ENCODE measurements at regions not wholly inside any gene's neighbourhood (a gene's known extent, or its start where the extent isn't known, plus 50 kb on each side); places are given as distances from the start of the nearest gene placed in this dataset.

DNA sequence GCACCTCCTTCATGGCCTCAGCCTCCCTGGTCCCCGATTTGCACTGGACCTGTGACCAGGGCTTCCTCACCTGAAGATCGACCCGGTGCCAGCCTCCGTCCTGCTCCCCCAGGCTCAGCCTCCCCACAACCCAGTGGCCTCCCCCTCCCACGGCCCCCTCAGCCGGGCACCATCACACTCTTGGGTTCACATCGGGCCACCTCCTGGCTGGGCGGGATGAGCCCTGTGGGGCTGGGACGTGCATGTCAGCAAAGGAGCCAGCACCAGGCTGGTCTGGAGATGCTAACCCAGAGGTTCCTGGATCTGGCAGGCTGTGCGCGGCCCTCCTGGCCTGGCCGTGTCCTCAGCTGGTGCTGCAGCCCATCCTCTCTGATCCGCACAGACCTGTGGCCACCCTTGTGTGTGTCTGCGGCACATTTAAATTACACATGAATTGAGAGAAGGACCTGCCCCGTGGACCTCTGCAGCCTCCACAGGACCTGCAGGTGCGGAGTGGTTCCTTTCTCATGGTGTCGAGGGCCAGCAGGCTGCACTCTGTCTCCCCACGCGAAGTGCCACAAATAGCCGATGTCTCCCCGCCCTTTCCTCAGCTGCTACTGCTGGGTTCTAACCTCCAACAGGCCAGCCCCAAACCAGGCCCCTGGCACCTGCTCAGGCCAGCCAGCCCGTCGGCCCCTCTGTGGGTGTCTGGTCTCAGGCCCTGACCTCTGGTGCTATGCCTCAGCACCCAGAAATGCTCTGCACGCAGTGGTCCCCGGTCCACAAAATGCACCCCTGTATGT is 237.5 kb downstream of the ERMARD start:
- Histone ChIP-seq H3K23ac (ENCODE audit: insufficient read length) (no peak overlapping the region), H3K56ac (replicated peaks; ENCODE audit: insufficient read length, low read depth, low read length) (peak overlapping the region; percentile 6), H4K8ac (ENCODE audit: extremely low read depth, insufficient read depth, low read length) (no peak overlapping the region; the same call in 1 of the 2 replicates), H4K20me1 (replicated peaks in 1 of 2; ENCODE audit: control insufficient read depth in 1 of 2, insufficient read depth in 2 of 2, low read length in 2 of 2) (peaks cover 0 to 4% of the 10 kb centered on the region in 2 experiments), H2BK5ac (ENCODE audit: low read depth, low read length) (no peak overlapping the region), H3K14ac (ENCODE audit: insufficient read length) (no peak overlapping the region), H3K23me2 (ENCODE audit: low read depth, low read length) (no peaks in the 10 kb centered on the region; the same call in 1 of the 2 replicates), H2BK20ac (ENCODE audit: low read length) (no peak overlapping the region), H2AFZ (ENCODE audit: low read length) (no peak overlapping the region), H3K27ac (ENCODE audit: low read depth, low read length) (no peak overlapping the region), H3K18ac (ENCODE audit: extremely low read depth, low read length) (no peak overlapping the region), H3K4me3 (ENCODE audit: extremely low read depth in 1 of 4, insufficient read depth in 2 of 4, low read depth in 3 of 4, low read length in 4 of 4) (no peak overlapping the region), H2BK12ac (ENCODE audit: low read depth, low read length) (no peak overlapping the region), H2BK15ac (ENCODE audit: low read length) (peak overlapping the region; percentile 33; the same call in 1 of the 2 replicates), H4K5ac (ENCODE audit: insufficient read length, low read depth, low read length) (no peak overlapping the region), H2BK120ac (replicated peaks; ENCODE audit: low read depth, low read length) (no peak overlapping the region), H3K9me3 (ENCODE audit: insufficient read depth in 2 of 2, low read depth in 1 of 2, low read length in 1 of 2) (no peaks in the 10 kb centered on the region), H3K79me2 (ENCODE audit: control insufficient read depth in 1 of 2, insufficient read depth in 2 of 2, low read length in 2 of 2) (no peaks in the 10 kb centered on the region; a peak in 1 of 4 replicates), H3K9ac (replicated peaks in 1 of 4; ENCODE audit: extremely low read depth in 1 of 4, low read depth in 3 of 4, low read length in 3 of 4) (no peak overlapping the region), H3K27me3 (replicated peaks in 1 of 4; ENCODE audit: control insufficient read depth in 3 of 4, extremely low read depth in 1 of 4, insufficient read depth in 3 of 4, low read length in 3 of 4) (no peaks in the 10 kb centered on the region), H3K4me1 (replicated peaks in 1 of 4; ENCODE audit: control insufficient read depth in 3 of 4, insufficient read depth in 4 of 4, low read length in 3 of 4) (no peaks in the 10 kb centered on the region), H3K4me2 (ENCODE audit: insufficient read depth in 1 of 2, low read depth in 2 of 2, low read length in 2 of 2) (no peak overlapping the region), H3K79me1 (ENCODE audit: low read depth, low read length) (no peaks in the 10 kb centered on the region), H3K36me3 (ENCODE audit: control insufficient read depth in 2 of 4, insufficient read depth in 4 of 4, low read length in 3 of 4) (no peaks in the 10 kb centered on the region; a peak in 1 of 8 replicates), H4K91ac (replicated peaks; ENCODE audit: insufficient read length, low read length) (peak overlapping the region; percentile 37), H3K4ac (replicated peaks; ENCODE audit: insufficient read length, low read depth, low read length) (no peak overlapping the region), H2AK5ac (ENCODE audit: low read depth, low read length) (no peak overlapping the region)
- 95% methylated on average over 22 of the region's 25 CpGs; no CpG with 5 or more reads in 1 of the 2 experiments for WGBS, 2 experiments (ENCODE audit: extremely low coverage in 1 of 2, insufficient coverage in 1 of 2, insufficient read length in 1 of 2, insufficient replicate concordance in 2 of 2, low coverage in 1 of 2, low lambda C conversion rate in 2 of 2, missing lambda C conversion rate in 1 of 2)
- POLR2A ChIA-PET (ENCODE audit: partially characterized antibody), result no interaction called here
- TF ChIP-seq, protein P1, sequence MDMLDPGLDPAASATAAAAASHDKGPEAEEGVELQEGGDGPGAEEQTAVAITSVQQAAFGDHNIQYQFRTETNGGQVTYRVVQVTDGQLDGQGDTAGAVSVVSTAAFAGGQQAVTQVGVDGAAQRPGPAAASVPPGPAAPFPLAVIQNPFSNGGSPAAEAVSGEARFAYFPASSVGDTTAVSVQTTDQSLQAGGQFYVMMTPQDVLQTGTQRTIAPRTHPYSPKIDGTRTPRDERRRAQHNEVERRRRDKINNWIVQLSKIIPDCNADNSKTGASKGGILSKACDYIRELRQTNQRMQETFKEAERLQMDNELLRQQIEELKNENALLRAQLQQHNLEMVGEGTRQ (IDR thresholded peaks at IDR 0.05; ENCODE audit: low read length), result no peak
- CTCF ChIA-PET (ENCODE audit: partially characterized antibody), result no interaction called here
- FAIRE-seq (no peak), DNase-seq (ENCODE audit: low read depth in 1 of 2, low spot score in 2 of 2) (no peak)

Data from H1 (cell line).